ENCODE measurements at regions not wholly inside any gene's neighbourhood (a gene's known extent, or its start where the extent isn't known, plus 50 kb on each side); places are given as distances from the start of the nearest gene placed in this dataset.

DNA sequence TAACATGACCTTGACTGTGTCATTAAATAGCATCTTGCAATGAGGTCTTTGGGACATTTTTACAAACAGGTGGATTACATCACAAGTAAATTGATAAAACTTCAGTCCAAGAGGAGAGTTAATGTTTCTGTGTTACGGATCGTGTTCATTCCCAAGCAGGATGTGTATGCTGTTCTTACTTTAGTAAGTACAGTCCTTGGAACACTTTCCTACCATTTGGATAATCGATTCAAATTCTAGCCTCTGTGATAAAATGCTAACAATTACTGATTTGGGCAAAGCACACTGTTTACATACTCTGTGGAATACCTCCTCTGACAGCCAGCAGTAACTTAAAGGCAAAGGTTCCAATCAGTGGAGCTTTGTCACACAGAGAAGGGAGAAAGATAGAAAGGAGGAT, 351.7 kb downstream of the FAT3 start:
- TF ChIP-seq ZBTB7A (IDR thresholded peaks at IDR 0.05; ENCODE audit: borderline replicate concordance, control insufficient read depth, low read depth, low read length) (no peak), ZNF764 (CRISPR knock-in tag; IDR thresholded peaks at IDR 0.05; ENCODE audit: low read depth) (no peak), MCM2 (IDR thresholded peaks at IDR 0.05; ENCODE audit: low read depth) (no peak), TAF1 (IDR thresholded peaks at IDR 0.05; ENCODE audit: control insufficient read depth, extremely low read depth, insufficient read depth, low read length, severe bottlenecking) (no peak), ZKSCAN3 (CRISPR knock-in tag; IDR thresholded peaks at IDR 0.05) (no peak), RAD21 (CRISPR knock-in tag; conservative IDR thresholded peaks at IDR 0.05 in 1 of 2, IDR thresholded peaks at IDR 0.05 in 1 of 2) (no peak), NBN (IDR thresholded peaks at IDR 0.05; ENCODE audit: low read depth) (no peak), EP300 (IDR thresholded peaks at IDR 0.05; ENCODE audit: low read length) (no peak), SNIP1 (IDR thresholded peaks at IDR 0.05; ENCODE audit: low read depth) (no peak), ZFPM2 (CRISPR knock-in tag; IDR thresholded peaks at IDR 0.05) (no peak)
- TF ChIP-seq, protein P1, sequence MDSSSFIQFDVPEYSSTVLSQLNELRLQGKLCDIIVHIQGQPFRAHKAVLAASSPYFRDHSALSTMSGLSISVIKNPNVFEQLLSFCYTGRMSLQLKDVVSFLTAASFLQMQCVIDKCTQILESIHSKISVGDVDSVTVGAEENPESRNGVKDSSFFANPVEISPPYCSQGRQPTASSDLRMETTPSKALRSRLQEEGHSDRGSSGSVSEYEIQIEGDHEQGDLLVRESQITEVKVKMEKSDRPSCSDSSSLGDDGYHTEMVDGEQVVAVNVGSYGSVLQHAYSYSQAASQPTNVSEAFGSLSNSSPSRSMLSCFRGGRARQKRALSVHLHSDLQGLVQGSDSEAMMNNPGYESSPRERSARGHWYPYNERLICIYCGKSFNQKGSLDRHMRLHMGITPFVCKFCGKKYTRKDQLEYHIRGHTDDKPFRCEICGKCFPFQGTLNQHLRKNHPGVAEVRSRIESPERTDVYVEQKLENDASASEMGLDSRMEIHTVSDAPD (CRISPR knock-in tag; IDR thresholded peaks at IDR 0.05): no peak
- TF ChIP-seq, protein P2, sequence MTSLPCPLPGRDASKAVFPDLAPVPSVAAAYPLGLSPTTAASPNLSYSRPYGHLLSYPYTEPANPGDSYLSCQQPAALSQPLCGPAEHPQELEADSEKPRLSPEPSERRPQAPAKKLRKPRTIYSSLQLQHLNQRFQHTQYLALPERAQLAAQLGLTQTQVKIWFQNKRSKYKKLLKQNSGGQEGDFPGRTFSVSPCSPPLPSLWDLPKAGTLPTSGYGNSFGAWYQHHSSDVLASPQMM (CRISPR knock-in tag; IDR thresholded peaks at IDR 0.05): no peak
- TF ChIP-seq, protein P3, sequence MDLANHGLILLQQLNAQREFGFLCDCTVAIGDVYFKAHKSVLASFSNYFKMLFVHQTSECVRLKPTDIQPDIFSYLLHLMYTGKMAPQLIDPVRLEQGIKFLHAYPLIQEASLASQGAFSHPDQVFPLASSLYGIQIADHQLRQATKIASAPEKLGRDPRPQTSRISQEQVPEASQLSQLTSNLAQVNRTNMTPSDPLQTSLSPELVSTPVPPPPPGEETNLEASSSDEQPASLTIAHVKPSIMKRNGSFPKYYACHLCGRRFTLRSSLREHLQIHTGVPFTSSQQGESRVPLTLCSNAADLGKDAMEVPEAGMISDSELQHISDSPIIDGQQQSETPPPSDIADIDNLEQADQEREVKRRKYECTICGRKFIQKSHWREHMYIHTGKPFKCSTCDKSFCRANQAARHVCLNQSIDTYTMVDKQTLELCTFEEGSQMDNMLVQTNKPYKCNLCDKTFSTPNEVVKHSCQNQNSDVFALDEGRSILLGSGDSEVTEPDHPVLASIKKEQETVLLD (IDR thresholded peaks at IDR 0.05): no peak
- TF ChIP-seq, protein P4, sequence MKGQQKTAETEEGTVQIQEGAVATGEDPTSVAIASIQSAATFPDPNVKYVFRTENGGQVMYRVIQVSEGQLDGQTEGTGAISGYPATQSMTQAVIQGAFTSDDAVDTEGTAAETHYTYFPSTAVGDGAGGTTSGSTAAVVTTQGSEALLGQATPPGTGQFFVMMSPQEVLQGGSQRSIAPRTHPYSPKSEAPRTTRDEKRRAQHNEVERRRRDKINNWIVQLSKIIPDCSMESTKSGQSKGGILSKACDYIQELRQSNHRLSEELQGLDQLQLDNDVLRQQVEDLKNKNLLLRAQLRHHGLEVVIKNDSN (CRISPR knock-in tag; IDR thresholded peaks at IDR 0.05): no peak
- H3K27me3 ChIP-seq (ENCODE audit: control insufficient read depth in 2 of 2, insufficient read depth in 2 of 2, low read length in 2 of 2): no peaks in the 10 kb centered on the region
- H3K9me3 ChIP-seq (replicated peaks; ENCODE audit: control insufficient read depth, insufficient read depth, low read depth, low read length): no peaks in the 10 kb centered on the region
- intact Hi-C loops (cut with micrococcal nuclease) (no loop called here), in situ Hi-C loops (cut with MboI) (no loop called here)
- no peak overlapping the region for H3K4me2 ChIP-seq (ENCODE audit: insufficient read depth, low read length)
- no peaks in the 10 kb centered on the region for H3K9me1 ChIP-seq (ENCODE audit: control insufficient read depth, insufficient read depth, low read length)
- no peak overlapping the region for H2AFZ ChIP-seq (ENCODE audit: low read depth, low read length)
- H4K20me1 ChIP-seq (replicated peaks; ENCODE audit: control insufficient read depth, insufficient read depth, low read length): no peaks in the 10 kb centered on the region
- no TSS peak for BruUV-seq (replicated peaks)
- WGBS (ENCODE audit: insufficient coverage, low coverage, missing lambda C conversion rate): 0% methylated on average over 3 of the region's 3 CpGs
- POLR2A ChIA-PET: no interaction called here
- ATAC-seq: no peak
- H3K4me3 ChIP-seq: no peak overlapping the region
- no peak overlapping the region for H3K9ac ChIP-seq (ENCODE audit: insufficient read depth in 1 of 2, low read depth in 2 of 2, low read length in 2 of 2)
- H3K4me1 ChIP-seq (replicated peaks in 1 of 2; ENCODE audit: control insufficient read depth in 2 of 2, insufficient read depth in 2 of 2, low read length in 2 of 2): no peaks in the 10 kb centered on the region
- H3K36me3 ChIP-seq (ENCODE audit: control insufficient read depth, insufficient read depth, low read length): no peaks in the 10 kb centered on the region
- no peaks in the 10 kb centered on the region for H3K79me2 ChIP-seq (ENCODE audit: control insufficient read depth, insufficient read depth, low read length)
- no peak for FAIRE-seq
- CTCF ChIA-PET (ENCODE audit: low intra/inter-chr PET ratio): no interaction called here
- H3K27ac ChIP-seq (ENCODE audit: extremely low read depth, low read depth, low read length): no peak overlapping the region
- DNase-seq (ENCODE audit: extremely low read depth in 1 of 4, low spot score in 3 of 4): no peak

Data from K562 (cell line).